HG02610 (cell line): ENCODE measurements at regions not wholly inside any gene's neighbourhood (a gene's known extent, or its start where the extent isn't known, plus 50 kb on each side); places are given as distances from the start of the nearest gene placed in this dataset.

ENCODE experiments used
- ATAC-seq: cut with Tn5 transposase; IDR thresholded peaks from one replicate; pipeline ENCODE4 v1.9.1; 2021; ENCODE audit warnings: mild to moderate bottlenecking, moderate library complexity; ENCODE audit not compliant: unreplicated experiment

DNA sequence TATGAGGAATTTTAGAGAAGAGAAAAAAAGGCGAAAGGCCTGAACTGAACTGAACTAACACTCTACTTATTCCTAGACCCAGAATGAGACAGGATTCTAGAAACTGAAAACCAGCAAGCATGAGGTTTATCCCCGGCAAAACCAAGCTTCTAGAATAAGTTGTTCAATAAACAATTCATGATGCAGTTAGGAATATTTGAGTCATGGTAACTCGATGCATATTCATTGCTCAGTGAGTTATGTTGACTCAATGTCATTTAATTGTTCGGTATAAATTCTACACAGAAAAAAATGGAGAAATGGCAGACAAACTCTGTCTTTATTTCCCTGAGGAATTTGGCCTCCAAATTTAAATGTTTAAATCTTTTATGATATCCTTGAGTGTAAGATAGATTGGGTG, 321.5 kb downstream of the SATB2 start:
- no peak for ATAC-seq

DNA sequence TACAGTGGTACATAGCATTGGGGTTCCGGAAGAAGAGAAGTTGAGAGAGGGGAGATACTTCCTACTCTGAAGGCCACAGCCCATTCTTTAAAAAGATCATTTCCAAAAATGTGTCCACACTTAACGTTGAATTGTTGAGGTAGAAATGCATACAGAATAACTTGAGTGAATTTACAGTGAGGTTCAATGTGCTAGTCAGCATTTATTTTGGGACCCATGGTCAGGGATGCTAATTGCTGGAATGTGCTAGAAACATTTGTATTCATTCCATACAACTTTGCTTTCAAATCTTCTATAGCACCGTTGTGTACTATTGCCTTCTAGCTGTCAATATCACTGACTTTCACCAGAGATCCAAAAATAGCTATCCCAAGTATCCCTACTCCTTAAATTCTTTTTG, 325.9 kb downstream of the SATB2 start:
- ATAC-seq, result no peak

DNA sequence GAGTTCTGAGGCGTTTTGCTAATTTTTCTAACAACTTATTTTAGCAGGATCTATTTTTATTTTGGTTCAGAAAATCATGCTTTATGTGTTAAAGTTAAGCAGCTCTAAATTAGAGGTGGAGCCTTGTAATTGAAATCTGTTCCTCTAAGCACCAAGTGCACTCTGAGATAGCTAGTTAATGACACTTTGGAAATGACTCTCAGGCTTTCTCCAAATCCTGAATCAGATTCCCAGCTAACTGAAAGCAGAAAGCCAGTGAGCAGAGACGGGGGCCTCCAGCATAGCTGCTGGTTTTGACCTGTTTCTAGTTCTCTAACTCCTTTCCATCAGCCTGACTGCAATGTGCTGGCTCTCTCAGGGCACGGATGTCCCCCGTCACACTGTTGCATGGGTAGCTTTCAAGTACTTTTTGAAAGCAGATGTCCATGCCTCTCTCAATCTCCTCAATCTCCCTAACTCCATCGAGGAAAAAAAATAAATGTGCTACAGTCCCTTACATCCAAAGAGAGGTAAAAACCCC, 326.5 kb downstream of the SATB2 start:
- ATAC-seq, result no peak

DNA sequence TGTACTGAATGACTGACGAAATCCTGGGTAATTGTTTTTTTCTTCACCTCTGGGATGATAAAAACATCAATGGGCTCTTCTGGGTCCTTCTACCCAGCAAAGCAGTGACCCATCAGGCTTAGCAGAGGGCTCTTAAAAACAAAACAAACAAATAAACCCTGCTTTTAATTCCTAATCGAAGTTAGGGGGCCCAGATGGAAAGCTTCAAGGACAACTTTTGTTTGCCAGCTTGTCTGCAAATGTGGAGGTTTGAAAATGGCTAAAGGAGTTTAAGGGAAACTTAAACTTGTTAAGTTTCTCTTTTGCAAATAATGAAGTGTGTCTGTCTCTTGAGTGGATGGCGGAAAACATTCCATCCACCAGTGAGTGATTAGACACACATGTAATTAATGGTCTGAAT, 327.2 kb downstream of the SATB2 start:
- no peak for ATAC-seq

DNA sequence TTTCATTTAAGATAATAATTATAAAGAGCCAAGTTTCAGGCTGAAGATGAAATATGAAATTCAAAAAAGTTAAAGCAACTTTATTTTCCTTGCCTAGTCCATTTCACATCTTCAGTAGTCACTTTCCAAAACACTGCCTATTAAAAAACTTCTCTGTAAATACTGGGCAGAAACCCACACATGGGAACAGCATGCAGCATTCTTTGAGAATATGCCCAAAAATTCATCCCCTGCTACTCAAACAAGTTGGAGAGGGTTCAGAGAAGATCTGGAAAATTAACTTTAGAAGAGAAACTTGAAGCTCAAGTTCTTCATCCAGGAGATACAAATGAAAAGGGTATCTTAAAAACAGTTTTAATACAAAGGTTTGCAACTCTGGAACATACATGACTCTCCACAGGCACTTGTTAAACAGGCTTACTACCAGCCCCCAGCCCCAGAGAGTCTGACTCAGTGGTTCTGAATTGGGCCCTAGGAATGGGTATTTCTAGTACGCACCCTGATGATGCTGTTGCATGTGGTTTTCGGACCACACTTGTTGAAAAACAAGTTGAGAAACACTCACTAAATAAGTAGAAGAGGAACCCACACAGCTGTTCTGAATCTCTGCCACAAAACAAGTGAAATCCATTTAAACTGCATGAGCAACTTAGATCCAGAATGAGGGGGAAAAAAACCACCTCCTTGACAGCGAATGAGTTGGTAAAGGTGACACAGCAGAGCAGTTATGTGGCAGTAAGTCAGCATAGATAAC, 329.1 kb downstream of the SATB2 start:
- no peak for ATAC-seq

DNA sequence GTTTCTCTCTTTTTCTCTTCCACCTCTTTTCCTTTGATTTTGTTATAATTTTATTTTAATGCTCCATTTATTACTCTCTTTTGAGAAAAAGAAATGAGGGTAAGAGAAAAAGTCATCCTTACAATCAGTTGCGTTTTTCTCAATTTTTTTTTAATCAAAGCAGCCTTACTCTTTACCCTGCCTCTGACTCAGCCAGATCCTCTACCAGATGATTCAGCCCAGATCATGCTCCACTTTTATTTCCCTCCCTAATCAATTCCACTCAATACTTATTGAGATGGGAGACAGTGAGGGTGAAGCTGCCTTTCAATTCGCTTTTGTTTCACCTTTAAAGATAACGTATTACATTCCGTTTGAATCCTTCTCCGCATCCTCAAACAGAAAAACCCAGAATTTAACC, 337.9 kb downstream of the SATB2 start:
- no peak for ATAC-seq

DNA sequence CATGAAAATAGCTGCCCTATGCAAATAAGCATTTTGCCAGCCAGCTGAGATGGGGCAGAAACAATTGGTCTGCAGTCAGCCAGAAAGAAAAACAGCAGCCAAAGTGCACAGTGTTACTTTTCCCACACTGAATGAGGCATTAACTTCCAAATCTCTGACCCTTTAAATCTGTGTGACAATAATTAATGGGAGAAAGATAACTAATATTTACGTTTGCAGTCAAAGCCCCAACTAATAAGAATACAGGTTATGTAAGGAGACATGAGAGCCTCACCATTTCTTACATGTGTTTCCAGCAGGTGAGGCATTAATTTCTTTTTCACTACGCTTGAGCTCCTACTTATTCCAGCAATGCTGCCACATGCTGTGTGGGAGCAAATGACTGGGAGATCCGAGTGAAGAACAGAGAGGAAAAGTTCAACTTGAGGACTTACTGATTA, 339.0 kb downstream of the SATB2 start:
- no peak for ATAC-seq

DNA sequence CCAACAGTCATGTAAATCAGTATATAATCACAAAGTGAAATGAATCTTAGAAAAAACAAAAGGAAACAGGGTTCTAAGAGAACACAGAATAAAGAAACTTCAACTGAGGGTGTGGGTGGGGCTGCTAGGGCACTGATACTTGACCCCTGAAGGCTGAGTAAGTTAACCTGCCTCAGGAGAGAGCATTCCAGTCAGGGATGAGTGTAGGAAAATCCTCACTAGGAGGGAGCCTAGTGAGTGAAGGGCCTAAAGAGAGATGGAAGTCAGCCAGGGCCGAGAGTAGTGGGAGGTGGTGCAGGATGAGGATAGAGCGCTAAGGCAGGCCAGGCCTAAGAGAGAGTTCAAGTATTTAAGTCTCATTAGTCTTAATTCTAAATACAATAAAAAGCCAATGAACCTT, 342.6 kb downstream of the SATB2 start:
- ATAC-seq, result no peak

DNA sequence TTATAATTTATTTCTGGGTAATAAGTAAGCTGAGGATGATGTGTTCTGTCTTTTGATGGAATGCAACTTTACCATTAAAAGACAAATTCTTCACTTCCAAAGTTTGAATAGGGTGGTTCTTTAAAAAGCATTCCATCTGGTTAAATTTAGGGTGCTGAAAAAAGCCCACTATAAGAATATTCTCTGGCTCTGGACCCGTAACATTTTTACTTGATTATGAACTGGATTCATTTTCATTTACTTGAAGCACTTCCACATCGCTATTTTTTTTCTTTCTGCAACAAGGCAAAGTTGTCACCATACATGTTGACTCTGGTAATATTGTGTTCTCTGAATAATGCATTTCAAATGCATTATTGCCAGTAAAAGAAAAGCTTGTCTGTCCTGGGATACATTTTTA, 344.6 kb downstream of the SATB2 start:
- ATAC-seq, result no peak

DNA sequence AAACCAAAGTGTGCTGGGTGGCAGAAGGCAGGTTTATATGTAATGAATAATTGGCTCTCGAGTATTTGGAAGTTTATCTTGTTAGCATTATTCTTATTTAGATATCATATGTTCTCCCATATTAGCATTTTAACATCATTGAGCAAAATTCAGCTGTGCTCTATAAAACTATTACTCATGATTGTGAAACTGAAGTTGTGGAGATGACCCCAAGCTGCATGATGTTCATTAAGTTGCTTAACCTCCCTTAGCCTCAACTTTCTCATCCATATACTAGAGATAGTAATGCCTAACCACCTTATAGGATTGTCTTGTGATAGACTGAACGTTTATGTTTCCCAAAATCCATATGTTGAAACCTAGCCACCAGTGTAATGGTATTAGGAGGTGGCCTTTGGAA, 346.3 kb downstream of the SATB2 start:
- ATAC-seq, result no peak

DNA sequence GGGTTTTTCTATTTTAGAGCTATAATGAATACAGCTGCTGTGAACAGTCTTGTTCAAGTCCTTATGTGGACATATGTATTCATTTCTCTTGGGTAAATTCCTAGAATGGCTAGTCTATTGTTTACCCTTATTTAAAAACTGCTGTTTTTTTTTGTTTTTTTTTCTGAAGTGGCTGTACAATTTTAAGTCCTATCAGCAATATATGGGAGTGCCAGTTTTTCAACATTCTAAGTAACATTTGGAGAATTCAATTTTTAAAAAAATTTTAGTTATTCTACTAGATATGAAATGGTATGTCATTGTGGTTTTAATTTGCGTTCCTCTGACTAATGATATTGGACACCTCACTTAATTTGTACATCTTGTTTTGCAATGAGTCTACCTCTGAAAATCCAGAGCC, 349.7 kb downstream of the SATB2 start:
- no peak for ATAC-seq

DNA sequence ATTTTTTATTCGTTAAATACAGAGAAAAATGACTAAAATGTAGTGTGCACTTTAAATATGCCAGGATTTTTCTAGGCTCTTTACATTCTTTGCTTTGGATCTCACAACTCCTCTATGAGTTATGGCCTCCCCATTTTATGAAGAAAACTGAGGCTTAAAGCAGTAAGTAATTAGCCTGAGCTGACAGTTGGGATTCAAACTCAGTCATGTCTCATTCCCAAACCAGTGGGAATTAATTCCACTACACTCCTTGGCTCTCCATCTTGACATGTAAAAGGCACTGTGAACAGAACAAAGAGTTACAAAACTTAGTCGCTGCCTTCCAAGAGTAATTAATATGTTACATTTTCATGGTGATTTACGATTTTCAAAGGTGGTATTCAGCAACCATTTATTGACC, 351.9 kb downstream of the SATB2 start:
- no peak for ATAC-seq

DNA sequence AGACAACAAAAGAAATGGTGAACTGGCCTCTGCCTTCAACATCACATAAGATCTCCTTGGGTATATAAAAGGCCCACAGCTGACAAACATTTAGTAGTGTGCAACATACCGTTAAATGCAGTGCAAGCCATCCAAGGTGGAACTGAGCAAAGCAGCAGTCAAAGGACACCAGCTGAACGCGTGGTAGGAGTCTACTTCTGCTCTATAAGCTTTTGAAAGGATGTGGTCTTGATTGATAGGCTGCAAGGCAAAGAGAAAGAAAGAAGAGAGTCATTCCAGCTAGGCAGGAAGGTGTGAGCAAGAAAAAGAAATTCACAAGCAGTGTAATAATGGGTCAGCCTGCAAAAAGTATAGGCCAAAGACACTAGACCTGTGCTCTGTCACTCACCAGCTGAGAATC, 356.3 kb downstream of the SATB2 start:
- no peak for ATAC-seq

DNA sequence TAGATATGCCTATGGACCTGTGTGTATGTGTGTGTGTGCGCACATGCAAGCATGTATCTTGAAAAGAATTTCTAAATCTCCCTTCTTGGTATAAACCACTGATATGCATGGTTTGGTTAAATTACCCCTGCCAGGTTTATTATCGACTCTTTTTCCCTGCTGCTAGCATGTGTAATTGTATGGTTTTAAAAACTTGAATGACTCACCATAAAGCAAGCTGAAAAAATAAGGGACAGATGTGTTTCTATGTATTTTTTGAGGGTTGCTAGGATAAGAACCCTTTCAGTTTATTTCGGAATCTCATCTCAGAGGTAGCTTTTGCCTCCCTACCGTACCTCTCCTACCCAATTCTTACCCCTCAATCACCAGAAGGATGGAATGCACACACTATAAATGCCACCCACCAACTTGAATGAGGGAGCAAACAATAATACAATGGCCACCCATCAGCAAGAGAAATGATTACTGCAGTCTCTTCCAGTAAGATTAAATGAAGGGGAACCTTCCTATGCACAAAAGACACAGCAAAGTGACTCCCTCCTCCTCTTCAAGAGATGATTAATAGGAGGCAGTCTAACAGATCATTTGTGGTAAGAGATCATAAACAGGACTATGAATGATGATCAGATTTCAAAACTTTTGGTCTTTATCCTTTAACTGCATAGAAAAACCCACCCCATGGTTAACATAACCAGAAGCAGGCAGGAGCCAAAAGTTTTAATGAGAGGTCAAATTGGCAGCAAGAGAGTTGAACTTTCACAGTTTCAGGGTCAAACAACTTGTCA, 357.2 kb downstream of the SATB2 start:
- no peak for ATAC-seq

DNA sequence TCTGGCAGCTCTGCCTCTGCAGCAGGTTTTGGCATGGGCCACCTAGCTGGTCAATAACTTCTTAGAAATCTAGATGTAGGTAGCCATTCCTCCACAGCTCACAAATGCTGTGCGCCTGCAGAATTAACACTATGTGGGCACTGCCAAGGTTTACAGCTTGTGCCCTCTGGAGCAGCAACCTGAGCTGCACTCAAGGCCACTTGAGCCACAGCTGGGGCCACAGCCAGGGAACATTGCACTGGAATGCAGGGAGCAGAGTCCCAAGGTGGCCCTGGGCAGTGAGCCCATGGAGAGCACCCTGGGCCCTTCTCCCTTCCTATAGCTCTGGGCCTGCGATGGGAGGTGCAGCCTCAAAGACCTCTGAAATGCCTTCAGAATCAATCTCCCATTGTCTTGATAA, 365.3 kb downstream of the SATB2 start:
- ATAC-seq, result no peak

DNA sequence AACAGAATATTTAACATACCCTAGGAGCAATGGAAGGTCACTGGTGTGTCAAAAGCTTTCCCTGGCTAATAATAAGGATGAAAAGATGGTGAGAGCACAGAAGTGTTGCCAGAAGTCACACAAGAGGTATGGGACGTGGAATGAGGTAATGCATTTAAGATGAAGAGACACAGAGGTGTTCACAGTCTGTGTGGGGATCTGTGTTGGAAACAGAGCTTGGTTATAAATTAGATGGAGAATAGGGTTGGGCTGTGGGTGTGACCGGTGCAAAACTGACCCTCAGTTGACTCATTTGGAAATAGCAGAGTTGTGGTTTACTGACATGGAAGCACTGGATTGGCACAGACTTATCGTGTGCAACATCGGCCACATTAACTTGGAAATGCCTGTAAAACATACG, 372.5 kb downstream of the SATB2 start:
- no peak for ATAC-seq

DNA sequence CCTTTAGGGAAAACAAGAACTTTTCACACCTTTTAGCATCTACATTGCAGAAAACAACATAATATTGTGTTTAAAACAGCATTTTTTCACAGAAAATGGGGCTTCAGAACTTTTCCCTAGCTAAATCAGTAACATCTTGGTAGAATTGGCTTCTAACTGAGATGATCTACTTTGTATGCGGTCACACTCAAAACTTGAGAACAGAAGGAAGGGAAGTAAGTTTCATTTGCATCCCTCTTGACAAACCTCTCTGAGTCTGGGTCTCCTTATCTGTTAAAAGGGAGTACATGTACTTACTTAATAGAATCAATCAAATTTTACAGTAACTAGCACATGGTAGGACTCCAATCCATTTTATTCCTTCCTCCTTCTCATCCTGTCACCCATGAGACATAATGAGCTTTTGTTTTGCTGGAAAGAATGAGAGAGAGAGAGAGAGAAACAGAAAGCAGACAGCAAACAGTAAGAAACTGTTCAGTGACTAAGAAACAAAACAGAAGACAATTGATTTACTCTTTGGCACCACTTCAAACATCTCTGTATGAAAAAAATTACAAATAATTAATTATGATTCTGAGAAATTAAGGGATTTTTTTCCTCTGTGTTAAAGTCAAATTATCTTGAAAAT, 387.3 kb downstream of the SATB2 start:
- no peak for ATAC-seq

DNA sequence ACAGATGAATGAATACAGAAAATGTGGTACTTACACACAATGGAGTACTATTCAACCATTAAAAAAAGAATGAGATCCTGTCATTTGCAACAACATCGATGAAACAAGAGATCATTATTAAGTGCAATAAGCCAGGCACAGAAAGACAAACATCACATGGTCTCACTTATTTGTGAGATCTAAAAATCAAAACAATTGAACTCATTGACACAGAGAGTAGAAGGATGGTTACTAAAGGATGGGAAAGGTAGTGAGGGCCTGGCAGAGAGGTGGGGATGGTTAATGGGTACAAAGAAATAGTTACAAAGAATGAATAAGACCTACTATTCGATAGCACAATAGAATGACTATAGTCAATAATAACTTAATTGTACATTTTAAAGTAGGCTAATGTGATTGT, 393.5 kb downstream of the SATB2 start:
- ATAC-seq, result no peak

DNA sequence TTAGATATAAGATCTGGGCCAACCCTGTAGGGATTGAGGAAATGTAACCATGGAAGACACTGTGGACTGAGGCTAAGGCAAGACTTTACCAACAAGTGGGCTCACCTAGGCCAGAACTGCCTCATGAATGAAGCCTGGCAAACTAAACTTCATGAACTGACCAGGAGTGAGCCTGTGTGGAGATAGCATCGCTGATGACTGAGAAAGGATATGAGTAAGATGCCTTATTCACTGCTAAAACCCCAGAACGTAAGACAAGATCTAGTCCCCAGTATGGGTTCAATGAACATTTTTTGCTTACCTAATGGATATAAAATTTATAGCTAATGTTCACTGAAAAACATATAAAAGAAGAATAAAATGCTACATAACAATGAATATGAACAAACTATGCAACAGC, 399.8 kb downstream of the SATB2 start:
- ATAC-seq, result no peak

DNA sequence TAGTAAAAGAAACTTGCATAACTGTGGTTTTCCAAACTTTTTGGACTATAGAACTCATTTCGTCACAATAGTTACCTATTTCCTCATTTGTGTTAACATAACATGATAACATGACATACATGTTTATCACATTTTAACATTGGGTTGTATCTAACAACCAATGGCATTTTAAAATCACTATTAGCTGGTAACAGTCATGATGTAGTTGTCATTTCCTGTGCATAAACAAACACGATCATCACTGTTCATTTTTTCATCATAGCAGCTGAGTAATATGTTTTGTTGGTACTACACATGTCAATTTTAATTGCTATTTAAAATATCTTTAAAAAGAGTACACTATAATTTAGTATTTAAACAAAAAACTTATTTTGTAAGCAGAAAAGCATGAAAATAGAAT, 402.4 kb downstream of the SATB2 start:
- ATAC-seq, result no peak

DNA sequence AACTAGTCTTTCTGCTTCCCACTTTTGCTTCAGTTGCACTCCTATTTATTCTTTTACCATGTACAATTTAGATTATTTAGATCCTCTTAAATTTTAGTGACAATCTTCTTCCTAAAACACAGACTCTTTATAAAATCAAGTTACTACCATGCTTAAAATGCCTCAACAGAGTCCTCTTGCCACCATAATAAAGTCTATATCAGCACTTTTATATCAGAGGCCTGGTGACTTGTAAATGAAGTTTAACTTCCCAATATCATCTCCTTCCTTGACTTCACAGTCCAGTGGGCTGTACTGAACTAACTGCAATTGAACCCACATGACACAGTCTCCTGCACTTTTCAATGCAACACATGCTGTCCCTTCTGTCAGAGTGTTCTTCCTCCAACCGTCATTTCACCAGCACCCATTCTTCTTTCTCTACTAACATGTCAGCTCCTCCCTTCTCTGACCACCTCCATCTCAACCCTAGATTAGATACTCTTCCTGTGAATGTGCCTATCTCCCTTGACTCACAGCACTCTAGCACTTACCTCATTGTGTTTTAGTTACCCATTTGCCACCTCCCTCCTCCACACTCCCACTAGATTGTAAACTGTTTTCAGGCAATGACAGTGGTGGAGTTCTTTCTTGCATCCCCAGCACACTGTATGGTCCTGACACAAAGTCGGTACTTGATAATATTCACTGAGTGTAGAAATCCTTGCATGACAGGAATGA, 414.9 kb downstream of the SATB2 start:
- no peak for ATAC-seq
